ENCODE measurements at regions not wholly inside any gene's neighbourhood (a gene's known extent, or its start where the extent isn't known, plus 50 kb on each side); places are given as distances from the start of the nearest gene placed in this dataset.
"Not testable (repeated sequence)": the region's sequence is repeated elsewhere in the genome, so short reads cannot be mapped to it uniquely, and the experiment has no call there.

GRCh38 chr2:111246620-111247061, 125.9 kb downstream of the BCL2L11 start:
- no peaks in the 10 kb centered on the region for H3K36me3 ChIP-seq (ENCODE audit: control insufficient read depth, insufficient read depth, low read length)
- no peaks in the 10 kb centered on the region for H3K27me3 ChIP-seq (ENCODE audit: control insufficient read depth, insufficient read depth, low read length)
- no peak for DNase-seq (ENCODE audit: low read depth)
- H3K4me3 ChIP-seq (ENCODE audit: low read depth, low read length) = no peak overlapping the region
- TF ChIP-seq CTCF (IDR thresholded peaks at IDR 0.05; ENCODE audit: insufficient read depth, low read length, poor library complexity, severe bottlenecking) = no peak

- Histone ChIP-seq H3K4me3 (ENCODE audit: low read depth, low read length) (no peak overlapping the region), H3K36me3 (ENCODE audit: control insufficient read depth, insufficient read depth, low read length) (no peaks in the 10 kb centered on the region), H3K27me3 (ENCODE audit: control insufficient read depth, insufficient read depth, low read length) (no peaks in the 10 kb centered on the region)
- TF ChIP-seq CTCF (IDR thresholded peaks at IDR 0.05; ENCODE audit: insufficient read depth, low read length, poor library complexity, severe bottlenecking) = no peak
- DNase-seq (ENCODE audit: low read depth) = no peak
These were observed 126.8 kb downstream of the BCL2L11 start for GRCh38 chr2:111247491-111247890.

GRCh38 chr2:111249806-111250205, 129.1 kb downstream of the BCL2L11 start:
- DNase-seq (ENCODE audit: low read depth) = no peak
- no peaks in the 10 kb centered on the region for H3K36me3 ChIP-seq (ENCODE audit: control insufficient read depth, insufficient read depth, low read length)
- no peak for TF ChIP-seq CTCF (IDR thresholded peaks at IDR 0.05; ENCODE audit: insufficient read depth, low read length, poor library complexity, severe bottlenecking)
- no peaks in the 10 kb centered on the region for H3K27me3 ChIP-seq (ENCODE audit: control insufficient read depth, insufficient read depth, low read length)
- H3K4me3 ChIP-seq (ENCODE audit: low read depth, low read length) = no peak overlapping the region

- DNase-seq (ENCODE audit: low read depth) = no peak
- Histone ChIP-seq H3K27me3 (ENCODE audit: control insufficient read depth, insufficient read depth, low read length) (no peaks in the 10 kb centered on the region), H3K36me3 (ENCODE audit: control insufficient read depth, insufficient read depth, low read length) (no peaks in the 10 kb centered on the region), H3K4me3 (ENCODE audit: low read depth, low read length) (no peak overlapping the region)
- TF ChIP-seq CTCF (IDR thresholded peaks at IDR 0.05; ENCODE audit: insufficient read depth, low read length, poor library complexity, severe bottlenecking) = no peak
These were observed 129.8 kb downstream of the BCL2L11 start for GRCh38 chr2:111250448-111251030.

- Histone ChIP-seq H3K4me3 (ENCODE audit: low read depth, low read length) (no peak overlapping the region), H3K27me3 (ENCODE audit: control insufficient read depth, insufficient read depth, low read length) (no peaks in the 10 kb centered on the region), H3K36me3 (ENCODE audit: control insufficient read depth, insufficient read depth, low read length) (no peaks in the 10 kb centered on the region)
- DNase-seq (ENCODE audit: low read depth) = no peak
- TF ChIP-seq CTCF (IDR thresholded peaks at IDR 0.05; ENCODE audit: insufficient read depth, low read length, poor library complexity, severe bottlenecking) = no peak
These were observed 131.0 kb downstream of the BCL2L11 start for GRCh38 chr2:111251711-111252110.

- no peak for DNase-seq (ENCODE audit: low read depth)
- H3K4me3 ChIP-seq (ENCODE audit: low read depth, low read length) = no peak overlapping the region
- no peak for TF ChIP-seq CTCF (IDR thresholded peaks at IDR 0.05; ENCODE audit: insufficient read depth, low read length, poor library complexity, severe bottlenecking)
- H3K36me3 ChIP-seq (ENCODE audit: control insufficient read depth, insufficient read depth, low read length) = no peaks in the 10 kb centered on the region
- no peaks in the 10 kb centered on the region for H3K27me3 ChIP-seq (ENCODE audit: control insufficient read depth, insufficient read depth, low read length)
These were observed 131.7 kb downstream of the BCL2L11 start for GRCh38 chr2:111252436-111252835.

- H3K27me3 ChIP-seq (ENCODE audit: control insufficient read depth, insufficient read depth, low read length); H3K4me3 ChIP-seq (ENCODE audit: low read depth, low read length); DNase-seq (ENCODE audit: low read depth); H3K36me3 ChIP-seq (ENCODE audit: control insufficient read depth, insufficient read depth, low read length): not testable (repeated sequence)
These were observed 134.2 kb downstream of the BCL2L11 start for GRCh38 chr2:111254916-111255315.

- not testable (repeated sequence) for H3K4me3 ChIP-seq (ENCODE audit: low read depth, low read length); DNase-seq (ENCODE audit: low read depth); H3K27me3 ChIP-seq (ENCODE audit: control insufficient read depth, insufficient read depth, low read length); H3K36me3 ChIP-seq (ENCODE audit: control insufficient read depth, insufficient read depth, low read length)
These were observed 135.9 kb downstream of the BCL2L11 start for GRCh38 chr2:111256628-111257027.

GRCh38 chr2:111257607-111258006, 136.9 kb downstream of the BCL2L11 start:
- not testable (repeated sequence) for H3K27me3 ChIP-seq (ENCODE audit: control insufficient read depth, insufficient read depth, low read length); DNase-seq (ENCODE audit: low read depth); H3K36me3 ChIP-seq (ENCODE audit: control insufficient read depth, insufficient read depth, low read length); H3K4me3 ChIP-seq (ENCODE audit: low read depth, low read length)

Measured in kidney epithelial cell (primary cell).